GM04503 (cell line): ENCODE measurements at regions not wholly inside any gene's neighbourhood (a gene's known extent, or its start where the extent isn't known, plus 50 kb on each side); places are given as distances from the start of the nearest gene placed in this dataset.
A peak's percentile ranks its signal among the peaks of the same experiment; 100 is the strongest.
"Not testable (repeated sequence)": the region's sequence is repeated elsewhere in the genome, so short reads cannot be mapped to it uniquely, and the experiment has no call there.

Experiments used
- DNase-seq: peaks from one replicate; pipeline ENCODE4 v3.0.0-alpha.2; 2012; ENCODE audit warnings: low read depth

GRCh38 chr1:178020968-178021640 is 51.2 kb upstream of the SEC16B start:
- DNase-seq = no peak

GRCh38 chr1:178021950-178022349 is 52.1 kb upstream of the SEC16B start:
- no peak for DNase-seq

- DNase-seq = no peak
Observed at GRCh38 chr1:178023181-178023618, 53.3 kb upstream of the SEC16B start.

GRCh38 chr1:178024504-178024903 is 54.6 kb upstream of the SEC16B start:
- DNase-seq = no peak

GRCh38 chr1:178025613-178026356 is 55.9 kb upstream of the SEC16B start:
- no peak for DNase-seq

- DNase-seq = no peak
Observed at GRCh38 chr1:178028841-178029481, 59.1 kb upstream of the SEC16B start.

- DNase-seq = no peak
Observed at GRCh38 chr1:178030467-178030866, 60.6 kb upstream of the SEC16B start.

- DNase-seq = peak; percentile 57
Observed at GRCh38 chr1:178031856-178032320, 62.0 kb upstream of the RASAL2 start.

GRCh38 chr1:178033019-178033418 is 60.9 kb upstream of the RASAL2 start:
- DNase-seq = no peak

GRCh38 chr1:178034676-178035075 is 59.2 kb upstream of the RASAL2 start:
- no peak for DNase-seq

- DNase-seq = no peak
Observed at GRCh38 chr1:178036090-178036489, 57.8 kb upstream of the RASAL2 start.

- no peak for DNase-seq
Observed at GRCh38 chr1:178037510-178038253, 56.2 kb upstream of the RASAL2 start.

GRCh38 chr1:178038372-178038771 is 55.5 kb upstream of the RASAL2 start:
- no peak for DNase-seq

- DNase-seq = no peak
Observed at GRCh38 chr1:178039891-178040290, 54.0 kb upstream of the RASAL2 start.

- not testable (repeated sequence) for DNase-seq
Observed at GRCh38 chr1:178043940-178044339, 50.0 kb upstream of the RASAL2 start.
